ENCODE measurements at regions not wholly inside any gene's neighbourhood (a gene's known extent, or its start where the extent isn't known, plus 50 kb on each side); places are given as distances from the start of the nearest gene placed in this dataset.

GRCh38 chr3:87836026-87836425, 222.8 kb downstream of the CGGBP1 start:
- H3K18ac ChIP-seq (ENCODE audit: low read depth, low read length) = no peak overlapping the region
- no peak for TF ChIP-seq RCOR1 (IDR thresholded peaks at IDR 0.05; ENCODE audit: insufficient replicate concordance, low read length)
- TF ChIP-seq SMC3 (IDR thresholded peaks at IDR 0.05; ENCODE audit: low read depth, low read length) = no peak
- no peak for TF ChIP-seq USF2 (IDR thresholded peaks at IDR 0.05; ENCODE audit: low read depth, low read length)
- no peak for TF ChIP-seq BHLHE40 (IDR thresholded peaks at IDR 0.05; ENCODE audit: low read depth, low read length)
- TF ChIP-seq MAZ (IDR thresholded peaks at IDR 0.05; ENCODE audit: borderline replicate concordance, low read depth, low read length) = no peak
- no peak for TF ChIP-seq ELK1 (IDR thresholded peaks at IDR 0.05; ENCODE audit: borderline replicate concordance, low read depth, low read length)
- TF ChIP-seq FOS (IDR thresholded peaks at IDR 0.05; ENCODE audit: low read depth, low read length) = no peak
- no peak for TF ChIP-seq MXI1 (IDR thresholded peaks at IDR 0.05; ENCODE audit: borderline replicate concordance, low read depth, low read length)
- no peak for TF ChIP-seq RAD21 (IDR thresholded peaks at IDR 0.05; ENCODE audit: low read length)
- no peak for TF ChIP-seq CEBPB (IDR thresholded peaks at IDR 0.05; ENCODE audit: low read depth, low read length)
- TF ChIP-seq CTCF (conservative IDR thresholded peaks at IDR 0.05; ENCODE audit: low read depth, low read length) = no peak
- no peak overlapping the region for H3K4ac ChIP-seq (ENCODE audit: low read depth, low read length)

More at GRCh38 chr3:87836026-87836425, 222.8 kb downstream of the CGGBP1 start:
- H3K23ac ChIP-seq (ENCODE audit: low read depth, low read length) = no peak overlapping the region
- in situ Hi-C loops (cut with MboI; ENCODE audit: low sequenced_read_pairs) = no loop called here
- dilution Hi-C loops (cut with HindIII; ENCODE audit: low sequenced_read_pairs, unreplicated experiment) = no loop called here
- no peaks in the 10 kb centered on the region for H3K27me3 ChIP-seq (ENCODE audit: control insufficient read depth, insufficient read depth, low read length)
- ChIA-PET CTCF (no interaction called here), POLR2A (ENCODE audit: unreplicated experiment) (no interaction called here)
- H4K5ac ChIP-seq (ENCODE audit: low read depth, low read length) = no peak overlapping the region
- H2AK5ac ChIP-seq (ENCODE audit: low read depth, low read length) = no peak overlapping the region
- no peak overlapping the region for H2BK120ac ChIP-seq (ENCODE audit: low read depth, low read length)
- no peak overlapping the region for H2AK9ac ChIP-seq (replicated peaks; ENCODE audit: low read depth, low read length, poor library complexity)
- H4K91ac ChIP-seq (ENCODE audit: insufficient read depth, low read depth, low read length) = no peak overlapping the region
- no peak overlapping the region for H2BK5ac ChIP-seq (ENCODE audit: low read depth, low read length, poor library complexity, severe bottlenecking)
- no peaks in the 10 kb centered on the region for H3K4me1 ChIP-seq (ENCODE audit: control insufficient read depth, insufficient read depth, low read length)
- no peak overlapping the region for H2BK15ac ChIP-seq (ENCODE audit: low read depth, low read length)
- no peak overlapping the region for H3K4me3 ChIP-seq (ENCODE audit: insufficient read depth, low read depth, low read length)
- H3K79me1 ChIP-seq (ENCODE audit: low read depth in 1 of 2, low read length in 2 of 2) = no peaks in the 10 kb centered on the region
- no peak overlapping the region for H3K27ac ChIP-seq (ENCODE audit: insufficient read depth, low read length)
- no peak for ATAC-seq (ENCODE audit: low read depth)
- no peak overlapping the region for H3K14ac ChIP-seq (replicated peaks; ENCODE audit: low read depth, low read length)
- H3K9me3 ChIP-seq (ENCODE audit: control insufficient read depth, insufficient read depth, low read length) = no peaks in the 10 kb centered on the region
- no CpG with 5 or more reads among the region's 1 CpG for WGBS, 2 experiments (ENCODE audit: extremely low coverage in 2 of 2, insufficient read length in 1 of 2)
- no peak for DNase-seq
- no peak overlapping the region for H4K8ac ChIP-seq (ENCODE audit: low read depth in 2 of 2, low read length in 2 of 2)
- intact Hi-C loops (cut with micrococcal nuclease) = no loop called here
- no peak overlapping the region for H2BK20ac ChIP-seq (ENCODE audit: low read depth, low read length)
- BruUV-seq (replicated peaks) = no TSS peak
- H3K36me3 ChIP-seq (ENCODE audit: control insufficient read depth, insufficient read depth, low read length) = no peaks in the 10 kb centered on the region
- no peaks in the 10 kb centered on the region for H4K20me1 ChIP-seq (ENCODE audit: insufficient read depth, low read length)
- no peak overlapping the region for H3K56ac ChIP-seq (ENCODE audit: extremely low read depth, insufficient read depth, low read length)
- H3K4me2 ChIP-seq (ENCODE audit: low read depth, low read length) = no peak overlapping the region
- no peak overlapping the region for H2AFZ ChIP-seq (replicated peaks; ENCODE audit: low read length, poor library complexity)
- H3K9ac ChIP-seq (ENCODE audit: low read depth, low read length) = no peak overlapping the region
- no peaks in the 10 kb centered on the region for H3K9me1 ChIP-seq (ENCODE audit: insufficient read depth, low read length)

Measured in IMR-90 (cell line).